ENCODE measurements at regions not wholly inside any gene's neighbourhood (a gene's known extent, or its start where the extent isn't known, plus 50 kb on each side); places are given as distances from the start of the nearest gene placed in this dataset.

DNA sequence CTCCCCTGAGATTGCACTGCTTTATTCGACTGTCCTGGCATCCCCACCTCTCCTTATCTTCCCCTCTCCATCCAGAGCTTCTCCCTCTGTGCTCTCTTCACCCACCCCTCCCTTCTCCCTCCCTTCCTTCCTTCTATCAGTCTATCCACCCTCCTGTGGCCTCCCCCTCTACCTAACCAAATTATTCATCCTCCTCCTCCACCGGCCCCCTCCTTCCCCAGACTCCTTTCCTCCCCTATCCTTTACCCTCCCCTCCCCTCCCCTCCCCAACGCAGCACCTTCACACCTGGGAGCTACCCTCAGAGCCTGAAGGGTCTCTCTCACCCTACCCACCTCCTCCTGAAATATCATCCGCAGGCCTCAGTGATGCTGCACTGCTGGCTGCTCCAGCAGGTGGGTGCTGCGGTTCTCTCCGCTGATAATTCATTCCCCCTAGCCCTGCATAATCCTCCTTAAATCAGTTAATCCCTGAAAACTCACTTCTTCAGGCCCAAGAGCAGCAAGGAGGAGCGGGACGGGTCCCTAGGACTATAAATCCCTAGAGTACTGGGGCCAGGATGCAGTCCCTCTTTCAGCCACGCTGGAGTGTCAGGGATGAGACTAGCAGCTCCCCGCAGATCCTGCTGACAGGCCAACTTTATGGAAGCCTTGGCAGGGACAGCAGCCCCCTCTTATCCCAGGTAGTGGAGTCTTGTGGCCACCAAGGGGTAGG lies 97.8 kb downstream of the PCDH1 start:
- H2AFZ ChIP-seq (ENCODE audit: low read depth, low read length, poor library complexity, severe bottlenecking), result no peak overlapping the region
- ATAC-seq (no peak), DNase-seq (ENCODE audit: low read depth, low spot score) (no peak)
- no peak overlapping the region for H3K4me3 ChIP-seq (replicated peaks in 1 of 2; ENCODE audit: low read depth in 1 of 2, low read length in 2 of 2)
- H3K79me2 ChIP-seq (ENCODE audit: insufficient read depth, low read length), result no peaks in the 10 kb centered on the region
- intact Hi-C loops (cut with micrococcal nuclease), result no loop called here
- no peaks in the 10 kb centered on the region for H3K36me3 ChIP-seq (ENCODE audit: control insufficient read depth in 1 of 2, insufficient read depth in 2 of 2, low read length in 2 of 2)
- no peak overlapping the region for H3K4me2 ChIP-seq (ENCODE audit: low read length)
- no peak overlapping the region for H3K27ac ChIP-seq (ENCODE audit: low read depth, low read length)
- H3K9me3 ChIP-seq (ENCODE audit: control insufficient read depth in 1 of 2, insufficient read depth in 1 of 2, low read depth in 1 of 2, low read length in 2 of 2), result no peaks in the 10 kb centered on the region
- TF ChIP-seq FOSL1 (IDR thresholded peaks at IDR 0.05; ENCODE audit: low read depth) (no peak), EZH2 (IDR thresholded peaks at IDR 0.05) (no peak), YY1 (IDR thresholded peaks at IDR 0.05; ENCODE audit: extremely low read depth, insufficient replicate concordance, low read depth, low read length) (no peak), SP1 (IDR thresholded peaks at IDR 0.05; ENCODE audit: low read depth) (no peak), ZFX (IDR thresholded peaks at IDR 0.05) (no peak), POLR2A (IDR thresholded peaks at IDR 0.05; ENCODE audit: borderline replicate concordance, extremely low read depth, insufficient read depth, insufficient read length) (no peak), ELF1 (IDR thresholded peaks at IDR 0.05; ENCODE audit: borderline replicate concordance, low read depth) (no peak), SRF (IDR thresholded peaks at IDR 0.05; ENCODE audit: low read depth) (no peak), RAD21 (IDR thresholded peaks at IDR 0.05; ENCODE audit: low read depth) (no peak), JUND (IDR thresholded peaks at IDR 0.05) (no peak), CBX3 (IDR thresholded peaks at IDR 0.05; ENCODE audit: low read depth) (no peak), EGR1 (IDR thresholded peaks at IDR 0.05; ENCODE audit: low read depth) (no peak), CEBPB (IDR thresholded peaks at IDR 0.05; ENCODE audit: low read depth) (no peak), POLR2AphosphoS5 (IDR thresholded peaks at IDR 0.05; ENCODE audit: low read depth, low read length) (no peak), ZNF274 (IDR thresholded peaks at IDR 0.05; ENCODE audit: low read depth, low read length) (no peak)
- TF ChIP-seq, protein P1, sequence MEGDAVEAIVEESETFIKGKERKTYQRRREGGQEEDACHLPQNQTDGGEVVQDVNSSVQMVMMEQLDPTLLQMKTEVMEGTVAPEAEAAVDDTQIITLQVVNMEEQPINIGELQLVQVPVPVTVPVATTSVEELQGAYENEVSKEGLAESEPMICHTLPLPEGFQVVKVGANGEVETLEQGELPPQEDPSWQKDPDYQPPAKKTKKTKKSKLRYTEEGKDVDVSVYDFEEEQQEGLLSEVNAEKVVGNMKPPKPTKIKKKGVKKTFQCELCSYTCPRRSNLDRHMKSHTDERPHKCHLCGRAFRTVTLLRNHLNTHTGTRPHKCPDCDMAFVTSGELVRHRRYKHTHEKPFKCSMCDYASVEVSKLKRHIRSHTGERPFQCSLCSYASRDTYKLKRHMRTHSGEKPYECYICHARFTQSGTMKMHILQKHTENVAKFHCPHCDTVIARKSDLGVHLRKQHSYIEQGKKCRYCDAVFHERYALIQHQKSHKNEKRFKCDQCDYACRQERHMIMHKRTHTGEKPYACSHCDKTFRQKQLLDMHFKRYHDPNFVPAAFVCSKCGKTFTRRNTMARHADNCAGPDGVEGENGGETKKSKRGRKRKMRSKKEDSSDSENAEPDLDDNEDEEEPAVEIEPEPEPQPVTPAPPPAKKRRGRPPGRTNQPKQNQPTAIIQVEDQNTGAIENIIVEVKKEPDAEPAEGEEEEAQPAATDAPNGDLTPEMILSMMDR (IDR thresholded peaks at IDR 0.05 in 2 of 3, conservative IDR thresholded peaks at IDR 0.05 in 1 of 3; ENCODE audit: borderline replicate concordance in 1 of 3, insufficient read depth in 1 of 3, low read depth in 2 of 3, low read length in 2 of 3), result no peak
- TF ChIP-seq, protein P2, sequence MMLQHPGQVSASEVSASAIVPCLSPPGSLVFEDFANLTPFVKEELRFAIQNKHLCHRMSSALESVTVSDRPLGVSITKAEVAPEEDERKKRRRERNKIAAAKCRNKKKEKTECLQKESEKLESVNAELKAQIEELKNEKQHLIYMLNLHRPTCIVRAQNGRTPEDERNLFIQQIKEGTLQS (IDR thresholded peaks at IDR 0.05), result no peak
- TF ChIP-seq, protein P3, sequence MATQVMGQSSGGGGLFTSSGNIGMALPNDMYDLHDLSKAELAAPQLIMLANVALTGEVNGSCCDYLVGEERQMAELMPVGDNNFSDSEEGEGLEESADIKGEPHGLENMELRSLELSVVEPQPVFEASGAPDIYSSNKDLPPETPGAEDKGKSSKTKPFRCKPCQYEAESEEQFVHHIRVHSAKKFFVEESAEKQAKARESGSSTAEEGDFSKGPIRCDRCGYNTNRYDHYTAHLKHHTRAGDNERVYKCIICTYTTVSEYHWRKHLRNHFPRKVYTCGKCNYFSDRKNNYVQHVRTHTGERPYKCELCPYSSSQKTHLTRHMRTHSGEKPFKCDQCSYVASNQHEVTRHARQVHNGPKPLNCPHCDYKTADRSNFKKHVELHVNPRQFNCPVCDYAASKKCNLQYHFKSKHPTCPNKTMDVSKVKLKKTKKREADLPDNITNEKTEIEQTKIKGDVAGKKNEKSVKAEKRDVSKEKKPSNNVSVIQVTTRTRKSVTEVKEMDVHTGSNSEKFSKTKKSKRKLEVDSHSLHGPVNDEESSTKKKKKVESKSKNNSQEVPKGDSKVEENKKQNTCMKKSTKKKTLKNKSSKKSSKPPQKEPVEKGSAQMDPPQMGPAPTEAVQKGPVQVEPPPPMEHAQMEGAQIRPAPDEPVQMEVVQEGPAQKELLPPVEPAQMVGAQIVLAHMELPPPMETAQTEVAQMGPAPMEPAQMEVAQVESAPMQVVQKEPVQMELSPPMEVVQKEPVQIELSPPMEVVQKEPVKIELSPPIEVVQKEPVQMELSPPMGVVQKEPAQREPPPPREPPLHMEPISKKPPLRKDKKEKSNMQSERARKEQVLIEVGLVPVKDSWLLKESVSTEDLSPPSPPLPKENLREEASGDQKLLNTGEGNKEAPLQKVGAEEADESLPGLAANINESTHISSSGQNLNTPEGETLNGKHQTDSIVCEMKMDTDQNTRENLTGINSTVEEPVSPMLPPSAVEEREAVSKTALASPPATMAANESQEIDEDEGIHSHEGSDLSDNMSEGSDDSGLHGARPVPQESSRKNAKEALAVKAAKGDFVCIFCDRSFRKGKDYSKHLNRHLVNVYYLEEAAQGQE (IDR thresholded peaks at IDR 0.05; ENCODE audit: low read depth), result no peak
- TF ChIP-seq, protein P4, sequence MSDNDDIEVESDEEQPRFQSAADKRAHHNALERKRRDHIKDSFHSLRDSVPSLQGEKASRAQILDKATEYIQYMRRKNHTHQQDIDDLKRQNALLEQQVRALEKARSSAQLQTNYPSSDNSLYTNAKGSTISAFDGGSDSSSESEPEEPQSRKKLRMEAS (IDR thresholded peaks at IDR 0.05), result no peak
- ChIA-PET CTCF (no interaction called here), RAD21 (ENCODE audit: low non-redundant PET in 1 of 2, low total read pairs in 2 of 2, uncharacterized antibody in 2 of 2, unreplicated experiment in 2 of 2) (no interaction called here), POLR2A (no interaction called here)
- H3K4me1 ChIP-seq (ENCODE audit: control insufficient read depth in 1 of 2, insufficient read depth in 2 of 2, low read length in 2 of 2), result peaks cover 5 to 16% of the 10 kb centered on the region in 2 experiments
- no peaks in the 10 kb centered on the region for H4K20me1 ChIP-seq (ENCODE audit: insufficient read depth)
- H3K27me3 ChIP-seq (ENCODE audit: insufficient read depth, low read length), result no peaks in the 10 kb centered on the region
- BruUV-seq (replicated peaks), result no TSS peak
- no peaks in the 10 kb centered on the region for H3K9me2 ChIP-seq (ENCODE audit: insufficient read depth)
- H3K9ac ChIP-seq (ENCODE audit: low read length), result no peak overlapping the region

Measured in HCT116 (cell line).